ENCODE measurements at regions not wholly inside any gene's neighbourhood (a gene's known extent, or its start where the extent isn't known, plus 50 kb on each side); places are given as distances from the start of the nearest gene placed in this dataset.
"Not testable (repeated sequence)": the region's sequence is repeated elsewhere in the genome, so short reads cannot be mapped to it uniquely, and the experiment has no call there.

DNA sequence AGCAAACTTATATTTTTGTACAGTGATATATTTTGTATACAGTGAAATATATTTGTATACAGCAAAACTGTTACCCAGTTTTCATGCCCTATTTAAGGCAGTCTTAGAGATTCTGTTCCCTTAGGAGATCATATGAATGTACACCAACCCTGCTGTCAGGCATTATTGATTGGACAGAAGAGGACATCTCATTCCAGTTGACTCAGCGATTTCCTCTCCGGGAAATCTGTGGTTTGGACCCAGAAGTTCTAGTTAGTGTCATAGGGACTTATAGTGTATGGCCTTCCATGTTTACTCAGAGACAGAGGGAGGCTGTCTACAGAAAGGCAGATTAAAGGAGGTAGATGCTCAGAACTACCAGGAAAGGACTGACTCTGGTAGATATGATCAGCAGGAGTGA is 318.8 kb upstream of the KCNMB2 start:
- Histone ChIP-seq H3K4me3 (no peak overlapping the region), H3K27ac (no peak overlapping the region), H3K27me3 (no peaks in the 10 kb centered on the region), H3K9me3 (no peaks in the 10 kb centered on the region), H3K36me3 (no peaks in the 10 kb centered on the region), H3K4me1 (no peaks in the 10 kb centered on the region)
- intact Hi-C loops (cut with DNase I; ENCODE audit: low total_unique reads) = no loop called here
- DNase-seq = no peak
- no peak for TF ChIP-seq CTCF (IDR thresholded peaks at IDR 0.05)

DNA sequence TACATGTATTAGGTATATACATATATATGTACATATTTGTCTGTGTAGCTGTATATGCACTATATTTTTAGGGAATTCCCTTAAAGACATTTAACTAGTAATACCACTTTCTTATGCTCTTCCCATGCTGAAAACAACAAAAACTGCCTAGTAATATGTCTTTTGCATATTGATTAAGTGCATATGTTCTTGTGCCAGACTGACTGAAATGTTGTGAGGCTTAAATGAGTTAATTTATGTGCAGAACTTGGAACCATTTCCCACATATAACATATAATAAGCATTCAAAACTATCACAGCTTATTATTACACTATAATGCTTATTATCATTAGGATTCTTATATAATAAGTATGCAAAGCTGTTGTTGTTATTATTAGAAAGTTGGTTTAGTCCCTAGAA is 318.0 kb upstream of the KCNMB2 start:
- no peaks in the 10 kb centered on the region for H3K4me1 ChIP-seq
- H3K27ac ChIP-seq = no peak overlapping the region
- no peaks in the 10 kb centered on the region for H3K27me3 ChIP-seq
- no peak for TF ChIP-seq CTCF (IDR thresholded peaks at IDR 0.05)
- H3K36me3 ChIP-seq = no peaks in the 10 kb centered on the region
- intact Hi-C loops (cut with DNase I; ENCODE audit: low total_unique reads) = no loop called here
- H3K4me3 ChIP-seq = no peak overlapping the region
- no peaks in the 10 kb centered on the region for H3K9me3 ChIP-seq
- DNase-seq = no peak

- H3K27me3 ChIP-seq; H3K9me3 ChIP-seq; H3K4me3 ChIP-seq; DNase-seq; intact Hi-C loops (cut with DNase I; ENCODE audit: low total_unique reads); H3K27ac ChIP-seq; H3K36me3 ChIP-seq; H3K4me1 ChIP-seq: not testable (repeated sequence)
Measured at GRCh38 chr3:178219661-178220060, 316.6 kb upstream of the KCNMB2 start.

- no peaks in the 10 kb centered on the region for H3K36me3 ChIP-seq
- no peak for DNase-seq
- H3K27ac ChIP-seq = no peak overlapping the region
- intact Hi-C loops (cut with DNase I; ENCODE audit: low total_unique reads) = no loop called here
- no peak for TF ChIP-seq CTCF (IDR thresholded peaks at IDR 0.05)
- H3K4me3 ChIP-seq = no peak overlapping the region
- no peaks in the 10 kb centered on the region for H3K4me1 ChIP-seq
- no peaks in the 10 kb centered on the region for H3K9me3 ChIP-seq
- H3K27me3 ChIP-seq = no peaks in the 10 kb centered on the region
Measured at GRCh38 chr3:178223876-178224275, 312.4 kb upstream of the KCNMB2 start.

- TF ChIP-seq CTCF (IDR thresholded peaks at IDR 0.05) = no peak
Measured at GRCh38 chr3:178226094-178226493, 310.1 kb upstream of the KCNMB2 start.

DNA sequence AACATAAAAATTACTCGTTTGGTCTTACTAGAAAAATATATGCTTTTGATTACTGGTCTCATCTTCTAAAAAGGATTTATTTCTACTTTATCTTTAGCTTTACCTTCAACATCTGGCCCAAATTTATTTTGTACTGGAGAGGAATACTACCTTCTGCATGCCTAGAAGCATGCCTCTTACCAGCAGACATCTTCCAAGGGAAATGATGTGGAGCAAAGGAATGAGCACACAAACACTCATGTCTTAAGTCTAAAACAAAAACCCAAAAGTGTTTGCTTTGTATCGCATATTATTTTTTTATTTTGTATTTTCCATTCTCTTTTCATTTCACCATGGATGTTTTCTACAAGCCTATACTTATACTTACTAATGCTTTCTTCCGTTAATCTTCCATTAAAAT is 304.6 kb upstream of the KCNMB2 start:
- no peaks in the 10 kb centered on the region for H3K4me1 ChIP-seq
- no peak overlapping the region for H3K4me3 ChIP-seq
- H3K9me3 ChIP-seq = no peaks in the 10 kb centered on the region
- no peak for DNase-seq
- H3K27me3 ChIP-seq = no peaks in the 10 kb centered on the region
- no peak overlapping the region for H3K27ac ChIP-seq
- no peaks in the 10 kb centered on the region for H3K36me3 ChIP-seq
- intact Hi-C loops (cut with DNase I; ENCODE audit: low total_unique reads) = no loop called here
- TF ChIP-seq CTCF (IDR thresholded peaks at IDR 0.05) = no peak

More at GRCh38 chr3:178226094-178226493, 310.1 kb upstream of the KCNMB2 start:
- no peaks in the 10 kb centered on the region for H3K27me3 ChIP-seq
- no peaks in the 10 kb centered on the region for H3K4me1 ChIP-seq
- intact Hi-C loops (cut with DNase I; ENCODE audit: low total_unique reads) = no loop called here
- no peak for DNase-seq
- no peaks in the 10 kb centered on the region for H3K36me3 ChIP-seq
- H3K9me3 ChIP-seq = no peaks in the 10 kb centered on the region
- H3K27ac ChIP-seq = no peak overlapping the region
- H3K4me3 ChIP-seq = no peak overlapping the region
